AG04450 (cell line): ENCODE measurements at regions not wholly inside any gene's neighbourhood (a gene's known extent, or its start where the extent isn't known, plus 50 kb on each side); places are given as distances from the start of the nearest gene placed in this dataset.
"Not testable (repeated sequence)": the region's sequence is repeated elsewhere in the genome, so short reads cannot be mapped to it uniquely, and the experiment has no call there.

Experiments
- CTCF ChIA-PET: fragments of 300-600, 350-600 bp; formaldehyde crosslinking; extraction: SDS; loops from one replicate; lab custom pipeline; 2022; ENCODE audit warnings: antibody characterized with exemption, inconsistent platforms; lab: Charles Lee
- POLR2A ChIA-PET: fragments of 350-600 bp; formaldehyde crosslinking; extraction: SDS; loops from one replicate; lab custom pipeline; 2021; ENCODE audit warnings: antibody characterized with exemption, inconsistent platforms; lab: Yijun Ruan, JAX
- DNase-seq: peaks from one replicate; pipeline ENCODE4 v3.0.0-alpha.2; 2011; ENCODE audit warnings: low read depth, low spot score
- H3K27ac ChIP-seq: one replicate; pipeline ENCODE4 v1.5.1; 2012; ENCODE audit warnings: low read depth, low read length, control low read depth
- H3K27me3 ChIP-seq: one replicate; pipeline ENCODE4 v1.6.0; 2012; ENCODE audit warnings: low read length; ENCODE audit not compliant: control insufficient read depth, insufficient read depth
- H3K4me3 ChIP-seq: 2 replicates; pipeline ENCODE4 v1.5.1; 2011; ENCODE audit warnings: mild to moderate bottlenecking, low read depth, low read length, control low read depth
- H3K9me3 ChIP-seq: 2 replicates; pipeline ENCODE4 v1.5.1; 2012; ENCODE audit warnings: low read length; ENCODE audit not compliant: control insufficient read depth, insufficient read depth
- CTCF ChIP-seq: IDR thresholded peaks from 2 replicates; pipeline ENCODE4 v1.5.1; 2011; ENCODE audit warnings: low read depth, low read length, control low read depth, inconsistent platforms

- POLR2A ChIA-PET: no interaction called here
- H3K27me3 ChIP-seq: no peaks in the 10 kb centered on the region
- no peak overlapping the region for H3K4me3 ChIP-seq
- DNase-seq: no peak
- H3K27ac ChIP-seq: no peak overlapping the region
- H3K9me3 ChIP-seq: peaks cover 18% of the 10 kb centered on the region; the same call in 1 of the 2 replicates
- CTCF ChIA-PET: no interaction called here
- TF ChIP-seq CTCF: no peak
Measured at GRCh38 chr2:78757191-78757590, 268.3 kb upstream of the REG3G start.

GRCh38 chr2:78757640-78758039 is 267.9 kb upstream of the REG3G start:
- TF ChIP-seq CTCF: no peak
- ChIA-PET POLR2A (no interaction called here), CTCF (no interaction called here)
- no peak overlapping the region for H3K4me3 ChIP-seq
- peaks cover 18% of the 10 kb centered on the region; the same call in 1 of the 2 replicates for H3K9me3 ChIP-seq
- H3K27ac ChIP-seq: no peak overlapping the region
- DNase-seq: no peak
- no peaks in the 10 kb centered on the region for H3K27me3 ChIP-seq

GRCh38 chr2:78758765-78759164 is 266.7 kb upstream of the REG3G start:
- H3K4me3 ChIP-seq, CTCF ChIA-PET, H3K27me3 ChIP-seq, POLR2A ChIA-PET, H3K27ac ChIP-seq, DNase-seq: not testable (repeated sequence)
- peaks cover 18% of the 10 kb centered on the region; the same call in 1 of the 2 replicates for H3K9me3 ChIP-seq

- ChIA-PET CTCF (no interaction called here), POLR2A (no interaction called here)
- no peak overlapping the region for H3K4me3 ChIP-seq
- H3K27me3 ChIP-seq: no peaks in the 10 kb centered on the region
- TF ChIP-seq CTCF: no peak
- no peak overlapping the region for H3K27ac ChIP-seq
- no peak for DNase-seq
- peaks cover 6% of the 10 kb centered on the region for H3K9me3 ChIP-seq
Measured at GRCh38 chr2:78766459-78766858, 259.0 kb upstream of the REG3G start.

- H3K4me3 ChIP-seq: no peak overlapping the region
- peaks cover 4% of the 10 kb centered on the region for H3K9me3 ChIP-seq
- no peak for DNase-seq
- TF ChIP-seq CTCF: no peak
- H3K27me3 ChIP-seq: no peaks in the 10 kb centered on the region
- ChIA-PET POLR2A (no interaction called here), CTCF (no interaction called here)
- H3K27ac ChIP-seq: no peak overlapping the region
Measured at GRCh38 chr2:78768016-78768415, 257.5 kb upstream of the REG3G start.

GRCh38 chr2:78775291-78775690 is 250.2 kb upstream of the REG3G start:
- POLR2A ChIA-PET: no interaction called here
- Histone ChIP-seq H3K27ac (no peak overlapping the region), H3K9me3 (peaks cover 8% of the 10 kb centered on the region), H3K27me3 (no peaks in the 10 kb centered on the region), H3K4me3 (no peak overlapping the region)
- TF ChIP-seq CTCF: no peak
- DNase-seq: no peak
- CTCF ChIA-PET: no interaction called here
